Cerebellar cortex (tissue), 1 donor: ENCODE measurements at regions not wholly inside any gene's neighbourhood (a gene's known extent, or its start where the extent isn't known, plus 50 kb on each side); places are given as distances from the start of the nearest gene placed in this dataset.
A peak's percentile ranks its signal among the peaks of the same experiment; 100 is the strongest.

Source experiments
- DNase-seq: peaks from one replicate; pipeline ENCODE4 v3.0.0-alpha.2; 2015; ENCODE audit warnings: low spot score

DNA sequence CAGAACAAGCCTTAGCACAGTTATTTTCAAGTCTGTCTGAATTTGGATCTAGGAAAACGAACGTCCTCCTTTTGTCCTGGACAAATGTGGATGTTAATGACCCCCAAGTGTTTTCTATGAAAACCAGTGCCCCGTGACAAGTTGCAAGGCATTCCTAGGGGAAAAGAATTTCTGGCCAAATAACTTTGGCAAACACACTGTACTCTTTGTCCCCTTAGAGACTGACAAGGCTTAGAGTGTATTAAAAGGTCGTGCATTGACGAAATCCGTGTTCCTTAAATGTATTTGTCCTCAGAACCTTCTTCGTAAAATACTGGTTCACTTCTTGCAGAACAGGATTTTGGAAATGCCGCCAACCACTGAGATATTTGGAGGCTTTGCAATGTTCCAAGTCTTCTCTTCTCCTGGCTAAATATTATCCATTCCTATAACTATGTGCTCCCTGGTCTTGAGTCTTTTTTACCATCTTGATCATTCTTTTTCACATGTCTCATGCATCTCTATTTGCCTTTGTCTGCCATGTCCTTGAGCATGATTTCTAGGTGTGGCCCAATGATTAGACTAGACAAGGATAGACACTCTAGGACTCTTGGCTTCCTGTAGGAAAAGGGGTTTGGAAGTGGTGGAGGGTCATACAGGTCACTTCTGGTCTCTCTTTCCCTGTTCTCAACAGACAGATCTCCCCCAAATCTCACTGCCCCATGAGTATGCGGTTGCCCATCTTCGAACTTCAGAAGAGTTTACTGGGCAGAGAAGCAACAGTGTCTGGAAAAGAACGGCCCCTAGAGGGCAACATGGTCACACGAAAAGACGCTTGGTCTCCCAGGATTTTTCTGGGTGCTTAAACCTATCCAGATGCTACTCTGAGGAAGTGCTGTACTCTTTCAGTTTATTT, 117.5 kb downstream of the EDEM1 start:
- DNase-seq: peak; percentile 34

DNA sequence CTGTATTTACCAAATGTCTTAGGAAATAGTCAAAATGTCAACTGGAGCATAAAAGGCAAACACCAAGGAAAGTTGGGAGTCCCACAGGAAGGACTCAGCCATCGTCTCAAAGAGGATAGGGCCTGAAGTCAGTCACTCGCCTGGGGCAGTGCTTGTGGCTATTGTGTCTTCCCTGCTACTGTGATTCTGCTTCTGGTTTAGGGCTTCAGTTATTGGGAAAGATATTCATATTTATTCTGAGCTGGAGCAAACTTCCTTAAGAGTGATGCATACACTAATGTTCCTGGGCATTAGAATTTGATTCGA, 118.1 kb downstream of the EDEM1 start:
- DNase-seq: no peak

DNA sequence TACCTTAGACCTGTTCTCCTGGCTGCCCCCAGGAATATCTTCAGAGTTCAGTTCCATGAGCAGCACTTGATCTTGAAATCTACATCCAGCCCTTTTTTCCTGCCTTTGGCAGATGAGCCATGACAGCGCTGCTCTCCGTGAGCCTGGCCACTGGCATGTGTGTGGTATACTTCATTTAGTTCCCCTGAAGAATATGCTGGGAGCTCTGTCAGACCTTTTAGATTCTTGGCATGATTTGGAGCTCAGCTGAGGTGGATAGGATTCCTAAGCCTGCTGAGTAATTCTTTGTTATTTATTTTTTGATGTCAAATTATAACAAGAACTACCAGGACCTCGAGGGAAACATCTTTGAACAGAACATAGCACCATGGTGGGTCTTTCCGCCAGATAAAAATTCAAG, 121.7 kb downstream of the EDEM1 start:
- DNase-seq: no peak

DNA sequence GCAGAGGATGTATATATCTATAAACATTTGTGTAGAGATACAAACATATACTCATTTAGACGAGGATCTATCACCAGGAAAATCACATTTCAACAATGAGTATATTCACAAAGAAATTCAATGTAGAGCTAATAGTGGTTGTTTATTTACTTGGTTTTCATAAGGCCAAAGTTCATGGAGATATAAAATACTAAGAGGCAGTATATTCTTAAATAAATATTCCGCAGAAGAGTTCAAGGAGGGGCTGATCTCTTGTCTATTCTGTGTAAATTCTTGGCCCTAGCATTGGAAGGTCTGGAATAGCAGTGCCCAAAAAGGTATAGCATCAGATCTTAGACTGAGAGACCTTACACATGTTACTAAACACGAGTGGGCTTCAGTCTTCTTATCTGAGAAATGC, 122.1 kb downstream of the EDEM1 start:
- no peak for DNase-seq

DNA sequence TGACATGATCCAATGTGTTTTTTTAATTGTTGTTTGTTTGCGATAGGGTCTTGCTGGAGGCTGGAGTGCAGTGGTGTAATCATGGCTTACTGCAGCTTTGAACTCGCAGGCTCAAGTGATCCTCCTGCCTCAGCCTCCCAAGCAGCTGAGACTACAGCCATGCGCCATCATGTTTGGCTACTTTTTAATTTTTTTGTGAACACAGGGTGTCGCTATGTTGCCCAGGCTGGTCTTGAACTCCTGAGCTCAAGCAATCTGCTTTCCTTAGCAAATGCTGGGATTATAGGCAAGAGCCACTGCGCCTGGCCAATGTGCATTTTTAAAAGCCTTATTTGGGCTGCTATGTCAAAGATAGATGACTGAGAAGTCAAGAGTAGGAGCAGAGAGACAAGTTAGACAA, 123.0 kb downstream of the EDEM1 start:
- DNase-seq: no peak

DNA sequence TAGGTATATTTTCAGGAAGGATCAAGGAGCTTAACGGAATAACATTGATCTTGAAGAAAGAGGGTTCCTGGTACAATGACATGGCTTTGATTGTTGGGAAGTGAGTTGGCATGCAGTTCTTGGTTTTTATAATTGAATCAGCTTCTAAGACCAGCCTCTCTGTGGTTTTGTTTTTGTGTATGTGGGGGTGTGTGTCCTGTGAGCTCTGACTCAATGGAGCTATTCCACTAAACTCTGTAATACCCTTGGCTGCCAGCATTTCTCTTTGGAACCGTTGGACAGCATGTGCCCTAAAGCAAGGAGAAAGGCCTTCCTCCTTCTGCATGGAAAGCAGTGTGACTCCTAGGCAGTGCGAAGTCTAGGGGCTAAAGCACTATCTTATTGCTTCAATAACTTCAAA, 124.8 kb downstream of the EDEM1 start:
- no peak for DNase-seq

DNA sequence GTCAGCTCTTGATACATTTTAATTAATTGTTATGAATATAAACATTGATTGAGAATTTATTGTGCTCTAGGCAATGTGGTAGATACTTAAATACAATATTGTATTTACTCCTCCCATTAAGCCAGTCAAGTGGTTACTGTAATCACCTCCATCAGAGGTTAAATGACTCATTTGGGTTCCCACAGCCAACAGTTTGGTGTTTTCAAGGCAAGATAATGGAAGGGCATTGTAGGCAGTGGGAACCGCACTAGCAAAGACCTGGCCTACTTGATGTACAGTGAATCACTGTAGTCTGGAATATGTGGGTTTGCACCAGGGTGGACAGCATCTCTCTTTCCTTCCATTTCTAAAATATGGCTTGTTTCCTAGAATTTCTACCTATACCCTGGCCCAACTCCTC, 127.4 kb downstream of the EDEM1 start:
- no peak for DNase-seq

DNA sequence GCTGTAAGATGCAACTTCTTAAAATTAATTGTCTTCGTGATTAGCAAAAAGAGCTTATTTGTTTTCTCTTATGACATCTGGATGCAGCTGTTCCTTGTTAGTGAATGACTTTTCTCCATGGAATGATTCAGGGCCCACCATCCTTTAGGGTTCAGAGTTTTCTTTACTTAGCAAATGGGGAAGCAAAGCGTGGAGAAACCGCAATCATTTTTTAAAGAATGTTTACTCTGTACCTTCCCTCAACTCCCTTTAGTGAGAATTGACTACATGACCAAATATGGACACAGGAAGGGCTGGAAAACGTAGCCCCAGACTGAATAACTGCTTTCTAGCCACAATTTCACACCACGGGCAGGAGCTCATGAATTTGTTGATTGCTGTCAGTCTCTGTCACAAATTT, 130.1 kb downstream of the EDEM1 start:
- DNase-seq: no peak

DNA sequence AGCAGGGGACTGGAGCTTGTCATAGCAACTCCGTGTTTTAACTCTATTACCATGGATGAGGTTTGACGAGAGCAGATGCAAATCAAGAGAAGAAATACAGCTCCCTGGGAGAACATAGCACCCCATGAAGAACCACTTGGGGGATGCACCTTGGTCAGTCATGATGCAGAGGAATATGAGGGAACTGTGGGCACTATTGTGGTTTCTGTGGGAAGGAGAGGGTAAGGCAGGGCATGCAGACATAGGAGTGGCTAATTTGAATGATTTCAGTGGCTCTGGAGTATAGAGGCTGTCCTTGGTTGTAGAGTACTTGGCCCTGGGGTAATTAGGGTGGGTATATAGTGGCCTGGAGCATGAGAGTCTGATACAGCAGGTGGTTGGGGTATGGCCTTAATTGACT, 131.9 kb downstream of the EDEM1 start:
- no peak for DNase-seq

DNA sequence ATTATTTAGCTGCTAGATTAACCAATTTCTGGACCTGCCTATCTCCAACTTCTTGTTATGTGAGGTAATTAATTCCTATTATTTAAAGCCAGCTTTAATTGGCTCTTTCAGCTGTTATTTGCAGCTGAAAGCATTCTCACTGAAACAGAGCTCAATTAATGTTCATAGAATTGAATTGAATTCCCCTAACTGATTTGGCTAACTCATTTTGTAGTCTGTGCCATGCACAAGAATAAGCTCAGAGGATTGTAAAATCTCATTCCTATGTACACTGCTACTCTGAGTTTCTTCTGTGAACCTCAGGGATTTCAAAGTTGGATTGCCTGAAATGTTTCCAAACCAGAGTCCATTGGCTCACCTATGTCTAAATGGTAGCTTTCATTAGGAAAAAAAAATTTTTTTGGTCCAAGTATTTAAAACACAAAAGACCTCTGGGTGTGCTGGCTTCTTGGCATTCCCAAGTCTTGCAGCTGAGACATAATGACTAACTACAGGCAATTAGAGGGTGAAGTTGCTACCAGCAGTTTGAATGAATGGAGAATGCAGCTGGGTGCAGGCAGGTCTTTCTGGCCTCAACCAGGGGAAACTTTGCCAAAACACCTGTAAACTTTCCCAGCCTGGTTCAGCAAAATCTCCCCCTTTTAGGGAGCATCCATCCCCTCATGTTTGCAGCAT, 134.3 kb downstream of the EDEM1 start:
- DNase-seq: no peak

DNA sequence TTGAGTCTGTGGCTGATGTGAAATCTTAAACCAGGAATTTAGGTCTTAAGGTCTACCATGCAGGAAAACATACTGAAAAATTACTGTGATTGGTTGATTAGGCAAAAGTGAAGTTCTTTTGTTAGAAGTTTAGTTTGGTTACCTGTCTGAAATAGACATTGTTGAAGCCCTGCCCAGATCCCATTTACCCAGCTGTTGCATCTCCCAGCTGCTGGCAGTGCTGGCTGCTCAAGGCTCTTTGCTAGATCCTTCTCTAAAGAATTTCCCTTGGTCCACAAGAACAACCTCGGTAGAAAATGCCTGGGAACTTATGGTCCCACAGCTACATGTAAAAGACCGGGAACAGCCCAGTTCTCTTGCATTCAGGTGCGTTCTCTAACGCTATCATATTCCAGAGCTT, 137.3 kb downstream of the EDEM1 start:
- DNase-seq: no peak

DNA sequence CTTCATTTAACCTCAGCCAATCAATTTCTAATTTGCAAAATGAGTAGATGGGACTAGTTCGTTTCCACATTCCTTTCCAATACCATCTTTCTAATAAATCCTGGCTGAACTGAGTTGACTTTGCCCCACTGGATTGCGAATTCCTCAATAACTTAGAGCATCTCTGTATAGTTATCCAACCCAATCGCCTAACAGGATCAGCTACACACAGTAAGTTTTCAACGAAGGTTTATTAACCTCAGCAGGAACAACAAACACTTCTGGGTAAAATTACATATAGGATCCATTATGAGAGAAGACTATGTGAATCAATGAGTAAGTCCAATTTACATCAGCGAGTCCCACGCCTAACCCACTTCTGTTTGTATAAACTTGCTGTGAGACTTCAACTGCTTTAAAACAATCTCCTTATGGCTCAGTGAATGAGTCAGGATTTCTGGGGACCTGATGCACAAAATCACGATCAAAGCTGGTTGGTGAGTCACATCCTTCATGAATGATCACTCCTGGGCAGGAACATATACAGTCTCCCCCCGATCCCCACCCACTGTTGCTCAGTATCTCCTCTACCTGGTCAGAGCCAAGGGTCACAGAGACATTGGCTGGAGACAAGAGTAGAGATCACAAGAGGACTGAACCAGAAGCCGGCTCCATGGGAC, 142.8 kb downstream of the EDEM1 start:
- no peak for DNase-seq

DNA sequence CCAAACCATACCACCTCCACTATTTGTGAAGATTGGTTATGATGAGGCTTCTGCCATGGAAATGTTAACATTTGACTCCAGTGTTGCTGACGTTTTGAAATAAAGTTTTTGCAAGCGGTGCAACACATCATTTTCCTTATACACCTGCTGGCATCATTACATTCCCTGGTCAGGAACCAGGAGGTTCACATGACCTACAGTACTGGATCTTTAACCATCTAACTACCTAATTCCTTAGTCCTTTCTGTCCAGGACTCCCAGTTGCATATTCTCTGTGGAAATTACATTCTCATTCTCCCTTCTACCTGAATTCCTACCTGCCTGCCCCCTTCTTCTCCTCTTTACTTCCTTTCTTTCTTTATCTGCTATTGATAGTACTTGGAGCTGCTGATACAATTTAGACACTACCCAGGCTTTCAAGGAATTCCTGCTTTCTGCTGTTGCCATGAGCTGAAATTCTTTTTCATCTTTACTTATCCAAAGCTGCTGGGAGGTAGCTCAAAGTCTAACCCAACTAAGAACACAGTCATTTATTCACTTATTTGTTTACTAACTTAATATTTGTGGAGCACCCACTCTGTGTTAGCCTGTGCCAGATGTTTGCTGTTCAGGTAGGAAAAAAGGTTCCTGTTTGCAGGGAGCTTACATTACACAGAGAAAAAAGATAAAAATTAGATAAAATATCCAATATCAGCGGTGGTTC, 144.2 kb downstream of the EDEM1 start:
- DNase-seq: no peak

DNA sequence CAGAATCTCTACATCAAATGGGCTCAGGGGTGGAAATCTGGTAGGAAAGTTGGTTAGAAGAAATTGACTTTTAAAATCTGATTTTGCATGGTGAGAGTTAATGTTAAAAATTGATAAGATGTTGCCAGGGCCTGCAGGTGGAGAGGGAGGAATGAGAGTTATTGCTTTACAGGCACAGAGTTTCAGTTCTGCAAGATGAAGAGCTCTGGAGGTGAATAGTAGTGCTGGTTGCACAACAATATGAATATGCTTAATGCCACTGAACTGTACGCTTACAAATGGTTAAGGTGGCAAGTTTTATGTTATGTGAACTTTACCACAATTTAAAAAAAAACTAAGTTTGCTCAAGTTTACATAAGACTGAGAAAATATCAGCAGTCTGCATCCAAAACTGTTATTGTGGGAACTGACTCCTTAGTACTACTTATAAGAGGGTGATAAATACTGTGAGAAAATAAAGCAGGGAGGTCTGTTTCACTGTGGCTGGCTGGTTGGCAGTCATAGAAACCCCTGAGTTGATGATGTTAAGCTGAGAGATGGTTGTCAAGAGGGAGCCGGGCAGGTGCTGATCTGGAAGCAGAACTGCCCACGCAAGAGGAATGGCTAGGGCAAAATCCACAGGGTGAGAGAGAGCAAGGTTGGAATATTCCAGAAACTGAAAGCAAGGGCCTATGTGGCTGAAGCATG, 144.9 kb downstream of the EDEM1 start:
- no peak for DNase-seq

DNA sequence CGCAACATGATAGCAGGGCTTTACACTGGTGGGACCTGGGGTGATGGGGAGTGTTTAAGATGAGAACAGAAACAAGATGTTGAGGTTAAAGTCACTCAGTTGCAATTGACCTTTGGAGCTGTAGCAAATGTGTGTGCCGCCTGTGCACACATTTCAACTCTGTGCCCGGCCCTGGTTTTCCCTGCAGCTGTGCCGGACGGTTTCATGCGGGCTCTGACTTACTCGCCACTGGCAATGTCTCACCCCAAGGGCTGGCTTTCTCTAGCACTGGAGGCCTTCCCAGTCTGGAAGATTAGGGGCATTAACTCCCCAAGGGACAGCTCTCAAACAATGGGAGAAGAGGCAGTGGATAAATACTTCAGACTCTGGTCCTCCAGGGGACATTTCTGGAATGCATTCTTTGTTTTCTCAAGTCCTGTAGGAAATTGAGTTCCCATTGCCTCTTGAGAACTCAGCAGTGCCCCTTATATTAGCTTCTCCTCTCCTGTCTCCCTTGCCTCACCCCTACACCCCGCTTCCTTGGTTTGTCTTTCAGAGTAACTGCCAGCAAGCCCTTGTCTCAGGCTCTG, 152.5 kb downstream of the EDEM1 start:
- DNase-seq: no peak

DNA sequence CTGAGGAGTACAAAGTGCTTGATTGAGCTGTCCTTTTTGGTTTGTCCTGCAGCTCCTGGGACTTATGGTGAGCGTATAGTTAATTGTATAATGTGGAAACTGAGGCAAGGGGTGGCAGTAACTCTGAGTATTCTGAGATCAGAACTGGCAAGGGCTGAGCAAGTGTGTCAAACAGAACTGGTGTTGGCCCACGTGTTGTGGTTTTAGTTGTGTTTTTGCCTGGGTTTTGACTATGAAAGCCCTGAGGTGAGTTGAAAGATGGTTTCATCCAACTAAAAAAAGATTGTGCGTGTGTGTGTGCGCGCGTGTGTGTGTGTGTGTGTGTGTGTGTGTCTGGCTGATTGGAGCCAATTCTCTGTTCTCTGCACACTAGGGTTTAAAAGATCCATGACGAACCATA, 154.1 kb downstream of the EDEM1 start:
- DNase-seq: no peak

DNA sequence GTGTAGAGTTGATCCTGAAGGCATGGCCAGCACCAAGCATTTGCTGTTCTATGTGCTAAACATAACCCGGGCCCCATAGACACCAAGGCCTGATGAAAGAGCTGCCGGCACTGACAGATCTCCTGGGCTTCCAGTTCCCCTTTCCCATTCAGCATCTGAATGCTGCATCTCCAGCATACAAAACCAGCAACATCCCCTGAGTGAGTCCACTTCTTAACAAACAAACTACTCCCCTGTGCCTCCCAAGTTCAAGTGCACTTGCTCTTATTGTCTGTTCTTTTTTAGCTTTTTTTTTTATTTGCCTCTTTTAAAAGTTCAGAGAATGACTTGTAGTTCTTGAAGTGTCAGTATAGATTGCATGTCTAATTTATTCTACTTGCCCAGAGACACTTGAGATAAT, 156.0 kb downstream of the EDEM1 start:
- DNase-seq: no peak

DNA sequence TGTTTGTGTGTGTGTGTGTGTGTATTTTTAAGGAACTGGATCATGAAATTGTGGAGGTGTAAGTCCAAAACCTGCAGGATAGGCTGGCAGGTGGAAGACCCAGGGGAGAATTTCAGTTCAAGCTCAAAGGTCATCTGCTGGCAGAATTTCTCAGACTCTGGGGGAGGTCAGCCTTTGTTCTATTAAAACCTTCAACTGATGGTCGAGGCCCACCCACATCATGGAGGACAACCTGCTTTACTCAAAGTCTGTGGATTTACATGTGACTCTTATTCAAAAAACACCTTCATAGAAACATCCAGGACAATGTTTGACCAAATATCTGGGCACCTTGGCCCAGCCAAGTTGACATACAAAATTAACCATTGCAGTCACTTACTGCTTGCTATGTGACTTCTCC, 157.2 kb downstream of the EDEM1 start:
- DNase-seq: no peak

DNA sequence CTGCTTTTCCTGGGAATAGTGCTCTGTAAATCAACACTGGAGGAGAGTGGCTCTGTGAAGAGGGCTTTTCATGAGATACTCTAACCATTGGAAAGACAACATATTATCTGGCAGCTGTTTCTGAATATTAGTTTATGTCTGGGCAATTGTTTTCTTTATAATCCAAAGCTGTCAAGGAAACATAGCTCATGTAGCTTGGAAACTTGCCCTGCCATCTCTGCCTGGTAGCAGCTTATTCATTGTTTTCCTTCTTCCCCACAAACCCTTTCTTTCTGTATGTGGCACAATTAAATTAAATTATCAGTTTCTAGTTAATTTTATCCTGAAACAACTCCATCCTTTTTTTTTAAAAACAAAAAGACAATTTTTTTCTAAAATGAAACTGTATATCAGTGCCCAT, 160.0 kb downstream of the EDEM1 start:
- DNase-seq: no peak

DNA sequence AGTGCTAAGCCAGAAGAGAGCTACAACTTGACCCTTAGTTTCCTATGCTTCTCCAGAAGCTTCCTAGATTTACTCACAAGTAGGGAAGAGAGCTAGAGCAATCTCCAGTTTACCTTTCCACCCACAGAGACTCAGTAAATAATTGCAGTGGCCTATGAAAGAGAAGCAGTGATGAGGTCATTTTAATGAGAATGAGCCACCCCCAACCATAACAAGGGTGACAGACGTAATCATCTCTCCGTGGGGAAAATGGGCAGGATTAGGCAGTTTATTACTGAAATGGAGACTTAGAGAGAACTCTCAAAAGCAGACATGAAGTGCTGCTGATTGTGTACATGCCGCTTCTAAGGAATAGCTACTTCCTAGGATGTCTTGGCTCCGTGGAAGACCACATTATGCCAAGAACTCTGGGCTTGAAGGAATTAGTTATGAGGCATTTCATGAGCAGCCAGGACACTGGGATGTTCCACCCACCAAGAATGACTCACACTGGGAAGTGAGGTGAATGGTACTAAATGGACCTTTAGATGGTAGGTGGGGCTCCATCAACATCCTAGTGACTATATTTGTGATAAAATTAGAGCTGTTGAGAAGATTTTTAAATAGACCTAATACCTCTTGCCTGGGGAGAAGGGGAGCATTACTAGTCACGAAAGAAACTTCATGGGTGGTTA, 160.9 kb downstream of the EDEM1 start:
- no peak for DNase-seq

DNA sequence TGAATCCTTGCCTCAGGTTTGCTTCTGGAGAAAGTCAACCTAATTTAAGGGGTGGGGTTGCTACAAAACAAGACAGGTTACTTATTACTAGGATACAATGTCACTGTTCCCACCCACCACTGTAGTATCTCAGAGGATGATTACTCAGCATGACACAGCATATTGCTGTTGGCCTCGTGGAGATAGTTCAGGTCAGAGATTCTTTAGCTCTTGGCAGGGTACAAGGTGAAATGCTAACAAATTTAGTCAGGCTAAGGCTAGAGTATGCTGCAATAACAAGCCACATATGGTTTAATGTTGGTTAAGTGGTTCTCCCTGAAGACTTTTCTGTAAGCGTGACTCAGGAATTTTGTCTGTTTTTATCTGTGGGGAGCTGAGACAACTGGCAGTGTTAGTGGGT, 161.8 kb downstream of the EDEM1 start:
- no peak for DNase-seq
